CMK (cell line): ENCODE measurements at regions not wholly inside any gene's neighbourhood (a gene's known extent, or its start where the extent isn't known, plus 50 kb on each side); places are given as distances from the start of the nearest gene placed in this dataset.

Source experiments
- DNase-seq: peaks from one replicate; pipeline ENCODE4 v3.0.0-alpha.2; 2010; ENCODE audit warnings: low read depth

DNA sequence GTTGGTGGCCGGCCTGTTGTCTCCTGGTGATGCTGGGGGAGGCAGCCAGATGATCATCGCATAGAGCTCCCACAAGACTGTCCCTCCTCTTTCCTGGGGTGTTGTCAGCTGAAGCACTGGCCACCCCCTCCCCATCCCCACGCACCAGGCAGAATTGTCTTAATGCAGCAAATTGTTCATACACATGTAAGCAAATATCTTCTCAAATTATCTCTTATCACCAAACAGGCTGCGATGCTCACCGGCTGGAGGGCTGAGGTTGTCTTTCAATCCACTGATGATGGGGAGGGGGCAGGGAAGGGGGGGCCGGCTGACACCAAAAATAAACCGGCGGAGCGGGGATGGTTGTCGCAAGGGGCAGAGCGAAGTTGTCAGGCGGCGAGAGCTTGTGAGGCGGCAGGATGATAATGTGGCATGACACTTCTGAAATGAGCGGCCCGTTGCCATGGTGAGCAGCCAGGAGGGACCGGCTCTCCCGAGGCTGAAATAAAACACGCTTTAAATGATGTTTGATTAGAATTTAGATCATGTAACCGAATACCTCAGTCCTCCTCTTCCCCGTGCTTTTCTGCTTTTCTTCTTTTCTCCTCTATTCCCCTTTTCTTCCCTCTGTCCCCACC is 59.8 kb downstream of the MRM1 start:
- no peak for DNase-seq

DNA sequence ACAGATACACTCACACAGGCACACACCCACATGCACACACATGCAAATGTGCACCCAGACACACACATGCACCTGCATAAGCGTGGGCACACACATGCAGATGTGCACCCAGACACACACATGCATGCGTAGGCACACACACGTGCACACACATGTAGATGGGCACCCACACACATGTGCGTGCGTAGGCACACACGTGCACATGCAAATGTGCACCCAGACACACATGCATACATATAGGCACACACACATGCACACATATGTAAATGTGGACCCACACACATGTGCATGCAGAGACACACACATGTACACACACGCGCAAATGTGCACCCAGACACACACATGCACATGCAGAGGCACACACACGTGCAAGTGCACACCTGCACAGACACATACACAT is 60.3 kb downstream of the MRM1 start:
- no peak for DNase-seq

DNA sequence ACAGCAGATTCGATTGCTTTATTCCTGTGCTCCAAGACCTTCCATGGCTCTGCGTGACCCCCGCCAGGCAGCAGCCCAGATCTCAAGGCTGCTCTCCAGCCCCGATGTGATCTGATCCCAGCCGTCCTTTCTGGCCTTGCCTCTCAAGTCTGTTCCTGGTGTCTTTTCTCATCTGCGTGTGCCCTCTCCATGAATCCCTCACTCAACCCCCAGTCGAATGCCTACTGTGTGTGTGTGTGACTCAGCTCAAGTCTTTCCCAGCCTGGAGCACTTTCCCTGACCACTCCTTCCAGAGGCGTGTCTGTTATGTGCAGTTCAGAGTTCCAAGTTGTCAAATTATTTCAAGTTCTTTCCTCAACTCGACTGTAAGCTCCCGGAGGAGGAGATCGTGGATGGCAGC is 64.0 kb downstream of the MRM1 start:
- DNase-seq, result no peak

DNA sequence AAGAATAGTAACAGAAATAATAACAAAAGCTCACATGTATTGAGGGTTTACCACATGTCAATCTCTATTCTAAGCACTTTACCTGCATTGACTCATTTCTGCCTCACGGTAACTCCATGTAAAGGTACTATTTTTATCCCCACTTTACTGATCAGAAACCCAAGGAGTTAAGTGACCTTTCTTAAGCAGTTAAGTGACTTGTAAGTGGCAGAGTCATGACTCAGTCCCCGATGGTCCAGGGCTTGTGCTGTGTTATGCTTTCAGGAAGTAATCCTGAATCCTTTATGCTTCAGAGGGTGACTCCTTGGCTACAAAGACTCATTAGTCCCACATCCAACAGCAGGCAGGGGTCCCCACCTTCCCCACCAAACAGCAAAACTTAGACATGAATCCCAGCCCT is 66.5 kb downstream of the MRM1 start:
- no peak for DNase-seq

DNA sequence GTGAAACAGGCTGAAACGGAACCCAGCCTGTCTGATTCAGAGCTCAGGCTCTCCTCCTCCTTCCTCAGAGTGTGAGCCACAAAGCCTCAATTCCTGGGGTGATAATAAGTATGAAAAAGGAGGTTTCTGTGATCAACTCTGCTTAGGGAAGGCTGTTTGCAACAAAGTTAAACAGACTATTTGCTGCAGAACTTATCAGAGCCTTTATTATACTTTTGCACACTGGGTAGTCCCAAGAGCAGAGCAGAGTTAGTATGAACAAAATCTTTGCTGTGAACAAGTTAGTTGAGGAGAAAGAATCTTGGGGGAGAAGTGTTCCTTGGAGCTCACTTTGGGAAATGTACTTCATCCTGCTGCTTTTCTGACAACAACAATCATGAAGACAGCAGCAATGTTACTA is 67.4 kb downstream of the MRM1 start:
- DNase-seq, result no peak

DNA sequence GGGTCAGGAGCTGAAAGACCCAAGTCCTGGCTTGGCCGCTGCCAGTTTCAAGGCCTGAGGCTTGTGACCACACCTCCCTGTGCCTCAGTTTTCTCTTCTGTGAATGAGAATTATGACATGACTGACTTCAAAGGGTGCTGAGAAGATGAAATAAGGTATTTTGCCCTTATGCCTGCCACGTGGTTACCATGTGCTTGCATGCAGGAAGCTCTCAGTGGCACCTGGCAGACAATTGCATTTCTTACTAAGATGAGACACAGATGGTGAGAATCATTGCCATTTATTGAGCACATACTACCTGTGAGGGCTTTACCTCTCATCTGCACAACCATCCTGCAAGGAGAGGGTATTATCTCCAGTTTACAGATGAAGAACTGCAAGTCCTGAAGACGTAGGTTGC is 69.8 kb downstream of the MRM1 start:
- DNase-seq, result no peak

DNA sequence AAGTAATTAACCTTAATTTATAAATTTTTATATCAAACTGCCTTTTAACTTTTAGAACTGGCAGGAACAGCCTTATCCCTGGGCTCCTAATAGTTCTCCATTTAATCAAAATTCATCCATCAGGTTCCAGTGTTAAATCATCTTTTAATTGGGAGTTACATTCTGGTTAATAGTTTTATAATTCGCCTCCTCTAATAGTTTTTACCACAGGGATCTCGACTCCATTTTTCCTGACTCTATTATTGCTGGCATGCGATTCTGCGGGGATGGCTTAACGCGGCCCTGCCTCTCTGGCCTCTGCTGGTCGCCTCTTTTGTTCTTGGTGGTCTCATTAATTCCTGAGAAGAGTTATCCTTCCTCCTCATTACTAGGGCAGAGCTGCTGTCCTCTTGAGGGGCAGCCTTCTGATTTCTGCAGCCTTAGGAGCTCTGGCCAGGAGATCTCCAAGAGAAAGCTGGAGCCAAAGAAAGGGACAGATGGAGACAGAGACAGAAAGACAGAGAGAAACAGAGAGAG is 71.1 kb downstream of the MRM1 start:
- no peak for DNase-seq

DNA sequence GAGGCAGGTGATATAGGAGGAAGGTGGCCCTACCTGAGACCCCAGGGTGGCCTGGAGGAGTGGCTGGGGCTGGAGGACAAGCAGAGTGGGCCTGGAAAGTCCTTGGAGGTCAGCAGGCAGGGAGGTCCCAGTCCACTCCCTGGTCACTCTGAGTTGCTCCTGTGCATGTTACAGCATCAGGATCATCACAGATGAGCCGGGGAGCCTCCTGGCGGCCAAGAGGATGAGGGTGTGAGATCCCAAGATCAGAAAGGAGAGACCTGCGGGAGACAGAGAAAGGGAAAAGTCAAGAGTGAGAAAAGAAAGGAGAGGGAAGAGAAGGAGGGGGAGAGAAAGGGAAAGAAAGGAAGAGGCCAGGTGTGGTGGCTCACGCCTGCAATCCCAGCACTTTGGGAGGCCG is 71.7 kb downstream of the MRM1 start:
- no peak for DNase-seq

DNA sequence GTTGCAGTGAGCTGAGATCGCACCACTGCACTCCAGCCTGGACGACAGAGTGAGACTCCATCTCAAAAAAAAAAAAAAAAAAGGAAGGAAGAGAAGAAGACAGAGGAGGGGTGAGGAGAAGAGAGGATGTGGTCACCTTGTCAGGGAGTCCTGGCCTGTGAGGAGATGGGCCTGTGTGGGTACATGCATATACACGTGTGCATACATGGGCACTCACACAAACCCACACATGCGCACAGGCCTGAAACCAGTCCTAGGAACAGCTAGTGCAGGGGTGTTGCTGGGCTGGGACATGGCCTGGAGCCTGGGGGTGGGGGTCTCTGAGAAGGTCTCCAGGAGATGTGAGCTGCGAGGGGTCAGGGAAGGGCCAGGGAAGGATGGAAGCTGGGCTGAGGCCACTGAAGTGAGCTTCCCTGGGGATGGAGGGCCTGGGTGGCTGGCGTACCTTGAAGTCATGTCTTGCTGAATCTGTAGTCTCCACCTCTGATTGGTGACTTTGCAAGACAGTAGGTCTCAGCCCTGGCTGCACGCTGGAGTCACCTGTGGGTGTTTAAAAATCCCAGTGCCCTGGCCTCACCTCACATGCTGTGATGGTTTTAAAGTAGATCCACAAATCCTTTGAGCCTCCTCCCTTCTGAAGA is 72.4 kb downstream of the MRM1 start:
- DNase-seq, result no peak

DNA sequence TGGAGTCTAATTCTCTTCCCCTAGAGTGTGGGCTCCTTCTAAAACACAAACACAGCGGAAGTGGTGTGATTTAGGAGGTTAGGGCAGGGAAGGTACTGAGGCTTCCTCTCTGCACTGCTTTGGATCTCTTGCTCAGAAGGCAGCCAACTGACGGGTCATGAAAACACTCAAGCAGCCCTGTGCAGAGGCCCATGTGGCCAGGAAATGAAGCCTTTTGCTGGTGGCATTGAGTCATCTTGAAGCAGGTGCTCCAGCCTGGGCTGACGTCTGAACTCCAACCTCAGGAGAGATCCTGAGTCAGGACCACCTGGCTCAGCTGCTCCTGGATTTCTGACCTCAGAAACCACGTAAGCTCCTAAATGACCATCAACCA is 72.9 kb downstream of the MRM1 start:
- DNase-seq, result no peak

DNA sequence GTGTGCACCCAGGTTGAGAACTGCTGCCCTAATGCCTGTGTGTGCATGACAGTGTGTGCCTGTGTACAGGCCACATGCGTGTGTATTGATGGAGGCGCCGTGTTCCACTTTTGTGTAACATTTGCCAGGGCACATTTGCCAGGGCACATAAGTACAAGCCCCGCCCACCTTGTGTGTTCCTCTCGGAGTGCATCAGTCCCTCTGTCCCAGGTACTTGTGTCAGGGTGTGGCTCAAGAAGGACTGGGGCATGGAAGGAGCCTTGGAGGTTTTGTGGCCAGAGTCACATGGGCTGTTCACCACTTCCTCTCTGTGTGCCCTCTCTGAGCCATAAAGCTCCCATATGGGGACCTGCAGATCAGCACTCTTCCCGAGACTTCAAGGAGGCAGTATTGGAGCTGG is 73.9 kb downstream of the MRM1 start:
- no peak for DNase-seq

DNA sequence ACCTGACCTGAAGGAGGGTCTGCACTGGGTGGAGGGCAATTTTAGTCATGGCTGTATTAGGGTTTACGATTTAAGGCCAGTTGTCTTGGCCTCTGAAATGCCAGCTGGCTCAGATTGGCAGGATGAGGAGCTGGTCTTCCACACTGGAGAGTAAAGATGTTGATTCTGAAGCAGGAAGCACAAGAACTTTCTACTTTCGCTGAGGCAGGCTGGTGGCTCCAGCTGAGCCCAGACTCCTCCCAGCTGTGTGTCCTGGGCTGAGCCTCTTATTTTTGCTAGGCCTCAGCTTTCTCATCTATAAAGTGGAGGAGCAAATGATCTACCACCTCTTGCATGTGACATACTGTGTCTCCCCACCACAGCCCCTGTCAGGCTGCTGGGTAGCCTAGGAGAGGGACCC is 74.4 kb downstream of the MRM1 start:
- DNase-seq, result no peak

DNA sequence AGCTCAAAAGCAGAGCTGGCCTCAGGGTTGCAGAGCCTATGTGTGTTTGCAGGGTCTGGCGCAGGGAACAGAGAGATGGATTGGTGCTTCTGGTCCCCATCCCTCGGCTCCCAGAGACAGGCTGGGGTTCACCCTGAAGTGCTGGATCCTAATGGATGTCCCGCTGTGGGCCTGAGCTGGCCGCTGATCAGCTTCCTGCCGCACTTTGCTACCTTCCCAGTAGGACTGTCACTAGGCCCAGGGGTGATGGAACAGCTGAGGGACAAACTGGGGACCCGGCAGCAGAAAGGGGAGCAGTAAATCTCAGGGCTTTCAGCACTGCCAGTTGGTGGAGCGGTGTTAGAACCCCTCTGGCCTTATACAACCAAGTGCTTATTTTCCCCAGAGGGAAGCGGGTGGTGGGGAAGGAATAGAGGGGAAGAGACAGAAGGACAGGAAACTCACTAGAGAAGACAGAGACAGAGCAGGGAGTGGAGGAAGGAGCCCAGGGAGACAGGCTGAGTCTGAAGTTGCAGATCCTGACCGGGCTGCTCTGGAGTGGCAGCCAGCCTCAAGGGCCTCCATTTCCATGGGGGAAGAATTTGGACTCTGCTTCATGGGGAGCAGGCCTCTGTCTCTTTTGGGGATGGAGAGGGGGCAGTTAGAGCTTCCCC is 78.6 kb downstream of the MRM1 start:
- no peak for DNase-seq

DNA sequence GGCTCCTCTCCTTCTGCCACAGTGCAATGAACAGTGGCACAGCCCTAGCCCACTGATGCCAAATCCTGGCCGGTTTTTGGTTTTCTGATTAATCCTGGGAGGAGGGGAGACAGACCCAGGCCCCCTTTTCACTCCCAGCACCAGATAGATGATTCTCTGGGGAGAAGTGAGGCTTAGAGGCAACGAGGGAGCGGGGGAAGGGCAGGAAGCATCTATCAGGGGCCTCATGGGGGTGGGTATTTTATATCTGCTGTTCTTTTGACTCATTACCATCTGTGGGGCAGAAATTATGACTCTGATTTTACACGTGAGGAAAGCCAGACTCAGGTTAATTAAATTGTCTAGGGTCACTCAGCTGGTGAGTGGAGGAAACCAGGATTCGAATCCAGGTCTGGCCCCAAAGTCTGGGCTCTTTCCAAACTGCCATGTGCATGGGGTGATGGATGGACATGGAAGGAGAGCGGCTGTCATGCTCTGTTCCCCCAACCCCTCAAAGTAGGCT is 79.4 kb downstream of the MRM1 start:
- no peak for DNase-seq

DNA sequence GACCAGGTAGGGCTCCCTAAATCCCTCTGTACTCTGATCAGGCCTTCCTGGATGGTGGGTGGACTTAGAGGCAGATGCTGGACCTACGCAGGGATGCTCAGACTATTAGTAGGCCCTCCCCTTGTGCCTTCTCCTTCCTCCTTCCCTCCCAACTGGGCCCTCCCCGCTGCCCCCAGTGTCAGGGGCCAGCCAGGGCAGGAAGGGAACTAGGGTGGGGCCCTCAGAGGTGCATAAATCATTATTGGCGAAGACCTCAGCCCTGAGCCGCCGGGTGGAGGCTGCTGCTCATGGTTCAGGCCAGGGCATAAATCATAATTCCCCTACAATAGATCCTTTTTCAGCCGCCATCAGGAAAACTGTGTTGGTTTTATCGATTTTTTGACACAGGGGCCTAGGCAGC is 81.4 kb downstream of the MRM1 start:
- DNase-seq, result no peak

DNA sequence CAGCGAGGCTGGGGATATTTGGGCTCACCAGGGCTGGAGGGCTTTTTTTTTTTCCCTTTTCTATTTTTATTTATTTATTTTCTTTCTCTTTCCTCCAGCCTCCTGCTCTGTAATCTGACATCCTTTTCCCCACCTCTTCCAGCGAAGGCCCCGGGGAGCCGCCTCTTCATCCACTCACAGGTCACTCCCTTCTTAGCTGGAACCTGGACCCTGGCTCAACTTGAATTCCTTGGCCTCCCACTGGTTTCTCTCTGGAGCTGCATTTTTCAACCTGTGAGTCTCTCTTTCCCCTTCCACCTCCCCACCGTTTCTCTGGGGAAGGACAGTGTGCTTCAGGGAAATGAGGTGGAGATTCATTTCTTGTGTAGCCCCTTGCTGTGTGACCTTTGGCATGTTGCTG is 82.0 kb downstream of the MRM1 start:
- no peak for DNase-seq

DNA sequence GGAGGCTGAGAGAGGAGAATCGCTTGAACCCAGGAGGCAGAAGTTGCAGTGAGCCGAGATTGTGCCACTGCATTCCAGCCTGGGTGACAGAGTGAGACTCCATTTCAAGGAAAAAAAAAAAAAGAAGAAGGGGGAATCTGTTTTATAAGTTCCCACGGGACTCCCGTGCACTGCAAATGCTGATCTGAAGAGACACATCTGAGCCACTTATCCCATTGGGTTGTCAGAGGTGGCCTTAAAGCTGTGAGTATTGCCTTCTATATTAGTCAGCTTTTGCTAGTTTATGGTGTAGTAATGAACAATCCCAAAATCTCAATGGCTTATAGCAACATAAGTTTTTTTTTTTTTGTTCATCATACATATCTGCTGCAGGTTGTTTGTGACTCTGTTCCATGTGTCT is 82.8 kb downstream of the MRM1 start:
- no peak for DNase-seq

DNA sequence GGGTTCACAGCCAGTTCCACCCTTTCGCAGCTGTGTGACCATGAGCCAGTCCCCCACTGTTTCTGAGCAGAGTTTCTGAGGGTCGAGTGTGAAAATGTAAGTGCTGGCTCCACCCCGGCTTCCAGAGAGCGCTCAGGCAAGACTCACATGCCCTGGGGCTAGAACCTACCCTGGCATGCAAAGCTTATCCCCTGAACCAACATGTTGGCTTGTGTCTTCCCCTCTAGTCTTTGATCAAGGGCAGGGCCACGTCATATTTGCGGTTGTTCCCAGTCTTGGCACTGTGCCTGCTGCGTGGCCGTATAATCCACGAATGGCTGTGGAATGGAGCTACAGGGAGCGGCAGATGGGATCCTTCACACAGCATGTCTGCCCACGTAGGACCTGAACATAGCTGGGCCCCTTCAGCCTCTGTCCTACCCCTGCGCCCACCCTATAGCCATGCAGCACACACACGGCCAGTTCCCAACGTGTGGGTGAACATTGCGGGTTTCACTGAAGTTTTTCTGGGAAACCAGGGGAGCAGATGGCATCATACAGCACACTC is 84.8 kb downstream of the MRM1 start:
- DNase-seq, result no peak

DNA sequence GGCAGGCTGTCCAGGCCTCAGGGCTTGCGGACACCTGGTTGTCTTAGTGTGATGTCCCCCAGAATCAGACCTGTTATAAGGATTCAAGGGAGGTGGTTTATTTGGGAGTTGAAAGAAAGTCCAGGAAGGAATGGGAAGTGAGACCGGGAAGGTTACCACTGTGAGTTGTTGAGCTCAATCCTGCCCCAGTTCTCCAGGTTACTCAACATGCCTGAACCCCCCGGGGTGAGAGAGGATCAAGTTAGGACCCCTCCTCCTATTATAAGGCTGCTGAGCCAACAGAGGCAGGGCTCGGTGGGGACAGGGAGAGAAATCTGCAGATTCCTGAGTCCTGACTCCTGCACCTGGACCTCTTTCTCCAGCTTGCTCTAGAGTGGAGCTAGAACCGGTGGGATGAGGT is 86.4 kb downstream of the MRM1 start:
- no peak for DNase-seq

DNA sequence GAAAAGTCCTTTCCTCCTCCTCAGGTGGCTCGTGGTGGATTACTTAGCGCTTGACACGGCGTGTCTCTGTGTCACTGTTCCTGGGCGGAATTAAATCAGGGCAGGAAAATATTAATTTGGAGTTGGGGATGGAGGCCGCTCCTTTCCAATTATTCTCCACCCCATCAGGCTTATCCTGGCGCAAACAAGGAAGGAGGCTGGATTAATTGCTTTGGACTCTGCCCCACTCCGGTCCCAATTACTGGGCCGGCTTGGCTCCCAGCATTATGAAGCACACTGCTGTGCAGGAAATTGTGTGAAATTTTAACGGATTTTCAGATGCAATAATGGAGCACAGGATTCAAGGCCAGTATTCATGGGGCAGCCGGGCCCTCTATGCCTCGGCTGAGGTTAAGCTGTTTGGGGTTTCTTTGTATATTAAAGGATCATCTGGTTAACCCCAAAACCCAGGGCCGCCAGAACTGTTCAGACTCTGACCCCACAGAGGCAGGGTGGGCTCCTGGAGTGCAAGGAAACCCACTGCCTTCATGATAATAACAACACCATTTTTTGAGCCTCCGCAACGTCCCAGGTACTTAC is 87.8 kb downstream of the MRM1 start:
- DNase-seq, result no peak

DNA sequence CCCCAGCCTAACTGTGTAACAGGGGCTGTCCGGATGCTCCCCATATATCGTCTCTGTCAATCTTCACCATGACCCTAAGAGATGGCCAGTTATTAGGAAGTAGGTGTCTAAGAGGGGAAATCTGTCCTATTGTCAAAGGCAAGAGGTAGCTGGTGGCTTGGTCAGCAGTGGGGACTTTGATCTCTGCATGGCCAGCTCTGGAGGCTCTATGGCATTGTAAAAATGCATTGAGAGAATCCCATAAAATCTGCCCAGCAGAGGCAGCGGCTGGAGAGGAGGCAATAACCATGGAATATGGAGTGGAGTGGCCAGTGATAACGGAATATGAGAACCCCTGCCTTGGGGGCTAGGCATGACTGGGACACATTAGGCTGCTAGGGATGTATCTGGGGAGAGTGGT is 88.8 kb downstream of the MRM1 start:
- no peak for DNase-seq

DNA sequence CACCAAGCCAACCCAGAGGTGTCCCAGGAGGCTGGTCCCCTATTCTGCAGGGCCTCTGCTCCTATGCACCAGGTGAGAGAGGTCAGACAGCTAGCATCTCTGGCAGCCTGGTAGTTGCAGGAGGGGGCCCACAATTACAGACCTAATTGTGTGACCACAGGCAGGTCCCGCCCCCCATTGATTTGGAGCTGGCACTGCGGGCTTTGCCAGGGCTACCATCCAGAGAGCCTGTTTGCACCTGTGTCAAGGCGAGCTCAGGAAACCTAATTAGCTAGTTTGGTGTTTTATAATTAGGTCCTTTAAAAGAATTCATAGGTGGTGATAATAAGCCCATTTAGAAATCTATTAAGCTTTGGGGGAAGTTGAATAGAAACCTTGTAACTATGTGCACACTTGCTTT is 90.2 kb downstream of the MRM1 start:
- DNase-seq, result no peak

DNA sequence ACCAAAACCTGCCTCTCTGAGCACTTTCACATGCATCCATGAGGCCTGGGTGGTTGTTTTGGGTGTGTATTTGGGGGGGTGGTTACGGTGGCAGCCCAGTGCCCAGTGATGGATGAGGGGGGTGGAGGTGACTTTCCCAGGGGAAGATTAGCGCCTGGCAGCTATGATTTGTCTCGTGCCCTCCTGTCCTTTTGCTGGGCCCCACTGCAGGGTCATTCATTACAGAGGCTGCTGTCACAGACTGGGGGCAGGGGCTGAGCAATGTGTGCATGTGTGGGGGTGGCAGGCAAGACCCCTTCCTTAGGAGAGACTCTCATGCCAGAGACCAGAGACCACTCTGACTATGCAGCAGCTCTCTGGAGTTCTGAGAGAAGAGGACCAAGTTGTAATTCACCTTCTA is 93.7 kb downstream of the MRM1 start:
- no peak for DNase-seq
